Right lobe of liver (tissue), 6 donors: ENCODE measurements at regions not wholly inside any gene's neighbourhood (a gene's known extent, or its start where the extent isn't known, plus 50 kb on each side); places are given as distances from the start of the nearest gene placed in this dataset.

ENCODE experiments used
- ATAC-seq, 4 donors: fragments of 200-7000 bp; cut with Tn5 transposase; one replicate each; pipeline ENCODE4 v1.9.1; 2020; ENCODE audit warnings: mild to moderate bottlenecking in 4 of 4, moderate library complexity in 4 of 4
- DNase-seq, 3 donors: peaks; one replicate each; pipeline ENCODE4 v3.0.0-alpha.2; 2020
- H3K27ac ChIP-seq, 3 donors: fragments of 200-600 bp; one replicate each; pipeline ENCODE4 v1.8.0; 2022
- H3K27me3 ChIP-seq, 2 donors: fragments of 200-600 bp; one replicate each; pipeline ENCODE4 v1.8.0; 2022
- H3K36me3 ChIP-seq, 4 donors: fragments of 200-600 bp; sonication (generic) in 1 of 4; one replicate each; pipeline versions ENCODE4 v1.5.1 to v1.8.0; 2017 to 2022; ENCODE audit warnings: control low read depth in 1 of 4
- H3K4me1 ChIP-seq, 4 donors: fragments of 200-600 bp; sonication (generic) in 1 of 4; one replicate each; pipeline versions ENCODE4 v1.5.1 to v1.8.0; 2017 to 2022; ENCODE audit warnings: control low read depth in 1 of 4
- H3K4me3 ChIP-seq, 3 donors: fragments of 200-600 bp; one replicate each; pipeline ENCODE4 v1.8.0; 2022
- H3K9me3 ChIP-seq, 4 donors: fragments of 200-600 bp; sonication (generic) in 1 of 4; one replicate each; pipeline versions ENCODE4 v1.5.1 to v1.8.0; 2017 to 2022; ENCODE audit warnings: control low read depth in 1 of 4
- POLR2A ChIP-seq: fragments of 450-650 bp; IDR thresholded peaks from one replicate; pipeline ENCODE4 v1.6.1; 2017; ENCODE audit warnings: antibody characterized with exemption, mild to moderate bottlenecking
- WGBS: methylation state at CpG from one replicate; pipeline ENCODE4 v1.1.6; 2018; ENCODE audit warnings: low coverage, low lambda C conversion rate; ENCODE audit not compliant: insufficient coverage; ENCODE audit errors: missing lambda C conversion rate; 5-methylcytosine and 5-hydroxymethylcytosine counted together
- intact Hi-C, 2 donors: fragments of 100-400 bp; cut with DNase I; formaldehyde crosslinking; loops; one replicate each; pipeline versions ENCODE4 v1.11.2 to v1.14.1; 2022
- TF ChIP-seq, protein P1 (sequence below), 4 donors: fragments of 200-600 bp in 3 of 4; fragments of 450-650 bp in 1 of 4; IDR thresholded peaks; one replicate each; pipeline versions ENCODE4 v1.5.1 to v1.8.0; 2016 to 2022; ENCODE audit warnings: antibody characterized with exemption in 4 of 4, mild to moderate bottlenecking in 2 of 4
- donor health status: DM: no; HTN: yes; CAD: no.
- donor health status: DM: no; HTN: no; CAD: no.
- donor health status: DM: no; HTN: no; CAD: no.
- donor health status: DM: no; HTN: yes; CAD: no.
- donor health status: DM: no; HTN: yes; CAD: no.

- H3K9me3 ChIP-seq, result no peaks in the 10 kb centered on the region
- no peaks in the 10 kb centered on the region for H3K4me1 ChIP-seq
- DNase-seq (no peak), ATAC-seq (no peak)
- intact Hi-C loops, result no loop called here
- TF ChIP-seq POLR2A, result no peak
- TF ChIP-seq, protein P1, sequence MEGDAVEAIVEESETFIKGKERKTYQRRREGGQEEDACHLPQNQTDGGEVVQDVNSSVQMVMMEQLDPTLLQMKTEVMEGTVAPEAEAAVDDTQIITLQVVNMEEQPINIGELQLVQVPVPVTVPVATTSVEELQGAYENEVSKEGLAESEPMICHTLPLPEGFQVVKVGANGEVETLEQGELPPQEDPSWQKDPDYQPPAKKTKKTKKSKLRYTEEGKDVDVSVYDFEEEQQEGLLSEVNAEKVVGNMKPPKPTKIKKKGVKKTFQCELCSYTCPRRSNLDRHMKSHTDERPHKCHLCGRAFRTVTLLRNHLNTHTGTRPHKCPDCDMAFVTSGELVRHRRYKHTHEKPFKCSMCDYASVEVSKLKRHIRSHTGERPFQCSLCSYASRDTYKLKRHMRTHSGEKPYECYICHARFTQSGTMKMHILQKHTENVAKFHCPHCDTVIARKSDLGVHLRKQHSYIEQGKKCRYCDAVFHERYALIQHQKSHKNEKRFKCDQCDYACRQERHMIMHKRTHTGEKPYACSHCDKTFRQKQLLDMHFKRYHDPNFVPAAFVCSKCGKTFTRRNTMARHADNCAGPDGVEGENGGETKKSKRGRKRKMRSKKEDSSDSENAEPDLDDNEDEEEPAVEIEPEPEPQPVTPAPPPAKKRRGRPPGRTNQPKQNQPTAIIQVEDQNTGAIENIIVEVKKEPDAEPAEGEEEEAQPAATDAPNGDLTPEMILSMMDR (IDR thresholded peaks at IDR 0.05), result no peak
- H3K27me3 ChIP-seq, result no peaks in the 10 kb centered on the region
- H3K36me3 ChIP-seq, result no peaks in the 10 kb centered on the region
- WGBS, result 37% methylated on average over 4 of the region's 4 CpGs
- no peak overlapping the region for H3K4me3 ChIP-seq
- H3K27ac ChIP-seq, result no peak overlapping the region
These were observed 339.1 kb downstream of the NFIB start for GRCh38 chr9:13974891-13975290.

GRCh38 chr9:13971966-13972655 is 341.8 kb downstream of the NFIB start:
- intact Hi-C loops, result no loop called here
- ATAC-seq (peak in 1 of 4 donors; percentile 57), DNase-seq (no peak)
- H3K27ac ChIP-seq, result no peak overlapping the region
- TF ChIP-seq, protein P1 (IDR thresholded peaks at IDR 0.05), result no peak
- TF ChIP-seq POLR2A, result no peak
- no peaks in the 10 kb centered on the region for H3K9me3 ChIP-seq
- H3K36me3 ChIP-seq, result no peaks in the 10 kb centered on the region
- no peak overlapping the region for H3K4me3 ChIP-seq
- 66% methylated on average over 10 of the region's 10 CpGs for WGBS
- H3K27me3 ChIP-seq, result no peaks in the 10 kb centered on the region
- no peaks in the 10 kb centered on the region for H3K4me1 ChIP-seq

DNA sequence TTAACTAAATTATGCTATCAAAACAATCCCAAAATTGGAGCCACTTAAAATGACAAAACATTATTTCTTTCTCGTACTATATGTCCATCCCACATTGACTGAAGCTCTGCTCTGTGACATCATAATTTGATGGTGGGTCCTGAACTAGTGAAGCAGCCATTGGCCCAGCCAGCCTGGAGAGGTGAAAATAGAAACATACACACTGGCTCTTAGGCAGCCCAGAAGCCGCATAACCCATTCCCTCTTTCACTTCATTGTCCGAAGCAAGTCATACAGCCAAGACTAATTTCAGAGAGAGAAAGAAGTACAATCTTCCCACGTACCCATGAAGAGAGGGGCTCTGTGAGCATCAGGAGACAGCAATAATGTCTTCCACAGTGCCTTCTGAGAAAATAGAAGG is 342.5 kb downstream of the NFIB start:
- H3K9me3 ChIP-seq, result no peaks in the 10 kb centered on the region
- TF ChIP-seq, protein P1 (IDR thresholded peaks at IDR 0.05), result no peak
- TF ChIP-seq POLR2A, result no peak
- H3K4me1 ChIP-seq, result no peaks in the 10 kb centered on the region
- WGBS, result 63% methylated on average over 4 of the region's 4 CpGs
- H3K27me3 ChIP-seq, result no peaks in the 10 kb centered on the region
- H3K4me3 ChIP-seq, result no peak overlapping the region
- intact Hi-C loops, result no loop called here
- no peak for ATAC-seq
- H3K36me3 ChIP-seq, result no peaks in the 10 kb centered on the region
- DNase-seq, result no peak
- no peak overlapping the region for H3K27ac ChIP-seq

- 57% methylated on average over 3 of the region's 3 CpGs for WGBS
- DNase-seq (no peak), ATAC-seq (no peak)
- Histone ChIP-seq H3K36me3 (no peaks in the 10 kb centered on the region), H3K4me3 (no peak overlapping the region), H3K27ac (no peak overlapping the region), H3K9me3 (no peaks in the 10 kb centered on the region), H3K27me3 (no peaks in the 10 kb centered on the region), H3K4me1 (no peaks in the 10 kb centered on the region)
- TF ChIP-seq, protein P1 (IDR thresholded peaks at IDR 0.05), result no peak
- TF ChIP-seq POLR2A, result no peak
- intact Hi-C loops, result no loop called here
These were observed 343.5 kb downstream of the NFIB start for GRCh38 chr9:13970426-13970825.
